MM.1S (cell line): ENCODE measurements at regions not wholly inside any gene's neighbourhood (a gene's known extent, or its start where the extent isn't known, plus 50 kb on each side); places are given as distances from the start of the nearest gene placed in this dataset.

Experiments
- DNase-seq: peaks from one replicate; pipeline ENCODE4 v3.0.0-alpha.2; 2015
- H2AFZ ChIP-seq: fragments of 300-600 bp; sonication (generic); 2 replicates; pipeline ENCODE4 v1.6.0; 2016; ENCODE audit warnings: antibody characterized with exemption, low read length
- H3F3A ChIP-seq: fragments of 300-600 bp; sonication (generic); 2 replicates; pipeline ENCODE4 v1.6.1; 2016; ENCODE audit warnings: mild to moderate bottlenecking, antibody characterized with exemption, low read length, moderate library complexity, mixed read lengths; ENCODE audit not compliant: insufficient read depth
- H3K27ac ChIP-seq: fragments of 300-600 bp; sonication (generic); 2 replicates; pipeline ENCODE4 v1.5.1; 2016; ENCODE audit warnings: mild to moderate bottlenecking, low read length
- H3K27me3 ChIP-seq: fragments of 300-600 bp; sonication (generic); replicated peaks from 2 replicates; pipeline ENCODE4 v1.6.0; 2016; ENCODE audit warnings: low read length; ENCODE audit not compliant: insufficient read depth
- H3K36me3 ChIP-seq: fragments of 300-600 bp; sonication (generic); replicated peaks from 2 replicates; pipeline ENCODE4 v1.6.1; 2016; ENCODE audit warnings: mild to moderate bottlenecking, low read length, mixed read lengths; ENCODE audit not compliant: insufficient read depth
- H3K4me1 ChIP-seq: fragments of 300-600 bp; sonication (generic); 2 replicates; pipeline ENCODE4 v1.6.1; 2016; ENCODE audit warnings: low read length, mixed read lengths
- H3K4me2 ChIP-seq: fragments of 300-600 bp; sonication (generic); 2 replicates; pipeline ENCODE4 v1.6.0; 2016; ENCODE audit warnings: low read depth, low read length
- H3K4me3 ChIP-seq: fragments of 300-600 bp; sonication (generic); 2 replicates; pipeline ENCODE4 v1.5.1; 2016; ENCODE audit warnings: low read length, mixed read lengths
- H3K79me2 ChIP-seq: fragments of 300-600 bp; sonication (generic); 2 replicates; pipeline ENCODE4 v1.6.1; 2016; ENCODE audit warnings: mixed run types, low read length, mixed read lengths
- H3K9ac ChIP-seq: fragments of 300-600 bp; sonication (generic); 2 replicates; pipeline ENCODE4 v1.6.1; 2016; ENCODE audit warnings: low read length, mixed read lengths
- H3K9me2 ChIP-seq: fragments of 300-600 bp; sonication (generic); replicated peaks from 2 replicates; pipeline ENCODE4 v1.6.1; 2016; ENCODE audit warnings: mild to moderate bottlenecking, low read length, mixed read lengths; ENCODE audit not compliant: insufficient read depth
- H3K9me3 ChIP-seq: fragments of 300-600 bp; sonication (generic); replicated peaks from 2 replicates; pipeline ENCODE4 v1.6.1; 2016; ENCODE audit warnings: mild to moderate bottlenecking, low read length, mixed read lengths; ENCODE audit not compliant: insufficient read depth
- H4K20me1 ChIP-seq: fragments of 300-600 bp; sonication (generic); 2 replicates; pipeline ENCODE4 v1.6.1; 2016; ENCODE audit warnings: mild to moderate bottlenecking, low read length, moderate library complexity, mixed read lengths; ENCODE audit not compliant: insufficient read depth
- EZH2 ChIP-seq: fragments of 300-600 bp; sonication (generic); optimal IDR thresholded peaks from 2 replicates; pipeline ENCODE3; 2017; ENCODE audit warnings: low read depth, mild to moderate bottlenecking, antibody characterized with exemption, low read length, mixed read lengths
- EZH2phosphoT487 ChIP-seq: fragments of 300-600 bp; sonication (generic); IDR thresholded peaks from 2 replicates; pipeline ENCODE4 v1.6.1; 2018; ENCODE audit warnings: antibody characterized with exemption, low read length
- TF ChIP-seq, protein P1 (sequence below): fragments of 300-600 bp; sonication (generic); IDR thresholded peaks from 2 replicates; pipeline ENCODE4 v1.5.1; 2016; ENCODE audit warnings: antibody characterized with exemption, low read length, mixed read lengths

DNA sequence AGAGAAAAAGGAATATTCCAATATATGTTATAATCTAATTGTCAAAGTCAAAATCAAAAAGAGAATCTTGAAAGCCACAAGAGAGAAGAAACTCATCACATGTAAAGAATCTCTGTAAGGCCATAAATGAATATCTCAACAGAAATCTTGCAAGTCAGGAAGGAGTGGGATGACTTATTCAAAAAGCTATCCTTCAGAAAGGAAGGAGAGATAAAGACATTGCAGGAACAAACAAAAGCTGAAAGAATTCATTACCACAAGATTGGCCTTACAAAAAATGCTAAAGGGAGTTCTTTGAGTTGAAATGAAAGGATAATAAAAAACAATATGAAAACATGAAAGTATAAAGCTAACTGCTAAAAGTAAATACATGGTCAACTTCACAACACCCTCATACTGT, 286.8 kb downstream of the LRIG3 start:
- Histone ChIP-seq H3K9ac (no peak overlapping the region), H3K79me2 (no peaks in the 10 kb centered on the region), H3K4me1 (no peaks in the 10 kb centered on the region), H4K20me1 (no peaks in the 10 kb centered on the region), H2AFZ (no peak overlapping the region), H3K27me3 (no peaks in the 10 kb centered on the region), H3K4me3 (no peak overlapping the region), H3K36me3 (no peaks in the 10 kb centered on the region), H3K4me2 (no peak overlapping the region), H3F3A (no peaks in the 10 kb centered on the region), H3K9me2 (no peaks in the 10 kb centered on the region), H3K9me3 (no peaks in the 10 kb centered on the region), H3K27ac (no peak overlapping the region)
- TF ChIP-seq, protein P1, sequence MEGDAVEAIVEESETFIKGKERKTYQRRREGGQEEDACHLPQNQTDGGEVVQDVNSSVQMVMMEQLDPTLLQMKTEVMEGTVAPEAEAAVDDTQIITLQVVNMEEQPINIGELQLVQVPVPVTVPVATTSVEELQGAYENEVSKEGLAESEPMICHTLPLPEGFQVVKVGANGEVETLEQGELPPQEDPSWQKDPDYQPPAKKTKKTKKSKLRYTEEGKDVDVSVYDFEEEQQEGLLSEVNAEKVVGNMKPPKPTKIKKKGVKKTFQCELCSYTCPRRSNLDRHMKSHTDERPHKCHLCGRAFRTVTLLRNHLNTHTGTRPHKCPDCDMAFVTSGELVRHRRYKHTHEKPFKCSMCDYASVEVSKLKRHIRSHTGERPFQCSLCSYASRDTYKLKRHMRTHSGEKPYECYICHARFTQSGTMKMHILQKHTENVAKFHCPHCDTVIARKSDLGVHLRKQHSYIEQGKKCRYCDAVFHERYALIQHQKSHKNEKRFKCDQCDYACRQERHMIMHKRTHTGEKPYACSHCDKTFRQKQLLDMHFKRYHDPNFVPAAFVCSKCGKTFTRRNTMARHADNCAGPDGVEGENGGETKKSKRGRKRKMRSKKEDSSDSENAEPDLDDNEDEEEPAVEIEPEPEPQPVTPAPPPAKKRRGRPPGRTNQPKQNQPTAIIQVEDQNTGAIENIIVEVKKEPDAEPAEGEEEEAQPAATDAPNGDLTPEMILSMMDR = no peak
- TF ChIP-seq EZH2 = no peak
- no peak for DNase-seq

DNA sequence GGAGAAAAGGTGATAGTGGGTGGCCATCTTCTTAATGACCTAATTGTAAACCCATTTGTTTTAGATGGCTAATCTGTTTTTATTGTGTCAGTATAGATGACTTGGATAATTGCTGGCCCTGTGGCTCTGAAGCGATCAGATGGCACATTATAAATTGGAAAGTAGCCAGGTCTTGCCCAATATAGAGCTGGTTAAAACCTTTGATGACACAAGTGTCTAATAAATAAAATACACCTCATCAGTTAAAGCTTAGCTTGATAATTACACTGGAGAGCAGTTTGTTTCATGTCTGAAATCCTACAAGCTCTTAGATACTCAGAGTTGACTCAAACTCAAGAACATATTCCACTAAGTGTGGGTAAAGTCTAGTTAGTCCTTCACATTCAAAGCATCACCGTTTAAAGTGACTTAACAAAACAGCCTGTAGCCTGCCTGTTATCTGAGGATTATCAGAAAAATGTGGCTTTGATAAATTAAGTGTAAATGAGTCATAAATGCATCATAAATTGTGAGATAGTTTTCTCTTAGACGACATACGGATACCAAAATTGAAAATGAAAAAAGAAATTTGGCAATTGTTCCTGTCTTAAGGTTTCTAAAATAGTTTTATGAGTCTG, 280.9 kb downstream of the LRIG3 start:
- H3K36me3 ChIP-seq = no peaks in the 10 kb centered on the region
- no peak for DNase-seq
- H3K27me3 ChIP-seq = no peaks in the 10 kb centered on the region
- H3K9ac ChIP-seq = no peak overlapping the region
- no peak overlapping the region for H3K4me2 ChIP-seq
- TF ChIP-seq EZH2 = no peak
- TF ChIP-seq, protein P1 = no peak
- TF ChIP-seq EZH2phosphoT487 = no peak
- no peak overlapping the region for H3K27ac ChIP-seq
- no peaks in the 10 kb centered on the region for H3F3A ChIP-seq
- H3K9me3 ChIP-seq = no peaks in the 10 kb centered on the region
- H3K9me2 ChIP-seq = no peaks in the 10 kb centered on the region
- no peaks in the 10 kb centered on the region for H3K79me2 ChIP-seq
- no peak overlapping the region for H3K4me3 ChIP-seq
- no peak overlapping the region for H2AFZ ChIP-seq
- no peaks in the 10 kb centered on the region for H4K20me1 ChIP-seq
- no peaks in the 10 kb centered on the region for H3K4me1 ChIP-seq

DNA sequence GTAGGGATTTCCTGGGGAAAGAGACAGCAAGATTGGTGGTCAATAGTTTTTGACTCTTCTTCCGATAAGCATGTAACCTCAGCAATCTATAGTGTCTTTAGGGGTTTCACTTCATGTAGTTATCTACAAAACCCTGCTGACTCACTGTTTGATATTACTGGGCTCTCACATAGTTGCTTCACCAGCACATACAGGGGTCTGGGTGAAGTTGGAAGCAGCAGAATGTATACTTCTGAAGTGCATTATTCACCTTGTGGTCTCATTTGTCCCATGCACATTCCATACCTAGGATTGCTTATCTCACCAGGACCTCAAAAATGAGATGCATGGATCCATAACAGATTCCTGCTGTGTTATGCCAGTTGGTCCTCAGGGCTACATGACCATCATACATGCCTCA, 280.0 kb downstream of the LRIG3 start:
- H3K27ac ChIP-seq = no peak overlapping the region
- H2AFZ ChIP-seq = no peak overlapping the region
- H3K4me3 ChIP-seq = no peak overlapping the region
- no peak overlapping the region for H3K9ac ChIP-seq
- no peaks in the 10 kb centered on the region for H3K9me2 ChIP-seq
- no peaks in the 10 kb centered on the region for H4K20me1 ChIP-seq
- TF ChIP-seq, protein P1 = no peak
- TF ChIP-seq EZH2 (no peak), EZH2phosphoT487 (no peak)
- H3K4me1 ChIP-seq = no peaks in the 10 kb centered on the region
- H3K79me2 ChIP-seq = no peaks in the 10 kb centered on the region
- H3K27me3 ChIP-seq = no peaks in the 10 kb centered on the region
- no peak for DNase-seq
- H3K36me3 ChIP-seq = no peaks in the 10 kb centered on the region
- no peaks in the 10 kb centered on the region for H3F3A ChIP-seq
- no peak overlapping the region for H3K4me2 ChIP-seq
- no peaks in the 10 kb centered on the region for H3K9me3 ChIP-seq
